ENCODE measurements at regions not wholly inside any gene's neighbourhood (a gene's known extent, or its start where the extent isn't known, plus 50 kb on each side); places are given as distances from the start of the nearest gene placed in this dataset.

- ATAC-seq (no peak), DNase-seq (no peak)
- Mint-ChIP-seq H3K4me1 (peaks cover 0 to 13% (median 0%) of the 10 kb centered on the region in 4 donors), H3K36me3 (no peaks in the 10 kb centered on the region), H3K9me3 (no peaks in the 10 kb centered on the region), H3K4me3 (no peak overlapping the region), H3K27me3 (peaks cover 0 to 22% (median 4%) of the 10 kb centered on the region in 5 donors), H3K27ac (no peak overlapping the region)
- POLR2A ChIA-PET = no interaction called here
Observed at GRCh38 chr3:193827871-193828270, 234.9 kb downstream of the OPA1 start.

DNA sequence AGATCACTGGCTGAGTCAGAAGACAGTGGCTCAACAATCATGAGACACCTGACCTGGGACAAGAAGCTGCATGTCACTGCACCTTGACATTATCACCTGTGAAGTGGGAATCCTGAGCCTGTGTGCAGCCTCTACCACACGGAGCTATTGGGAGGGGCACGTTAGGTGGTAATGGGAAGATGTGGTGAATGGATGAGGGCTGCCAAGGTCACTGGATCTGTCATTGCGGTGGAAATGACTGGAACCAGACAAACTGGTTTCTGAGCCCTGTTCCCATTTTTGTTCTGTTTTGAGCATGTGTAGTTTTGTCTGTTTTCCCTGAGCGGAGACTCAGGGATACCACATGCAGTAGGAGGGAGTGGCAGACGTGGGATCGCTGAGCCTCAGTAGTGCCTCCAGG, 235.5 kb downstream of the OPA1 start:
- Mint-ChIP-seq H3K9me3 (no peaks in the 10 kb centered on the region), H3K4me1 (peaks cover 0 to 13% (median 0%) of the 10 kb centered on the region in 4 donors), H3K36me3 (no peaks in the 10 kb centered on the region), H3K4me3 (no peak overlapping the region), H3K27me3 (peaks cover 0 to 22% (median 5%) of the 10 kb centered on the region in 5 donors), H3K27ac (no peak overlapping the region)
- POLR2A ChIA-PET = no interaction called here
- ATAC-seq (no peak), DNase-seq (no peak)

DNA sequence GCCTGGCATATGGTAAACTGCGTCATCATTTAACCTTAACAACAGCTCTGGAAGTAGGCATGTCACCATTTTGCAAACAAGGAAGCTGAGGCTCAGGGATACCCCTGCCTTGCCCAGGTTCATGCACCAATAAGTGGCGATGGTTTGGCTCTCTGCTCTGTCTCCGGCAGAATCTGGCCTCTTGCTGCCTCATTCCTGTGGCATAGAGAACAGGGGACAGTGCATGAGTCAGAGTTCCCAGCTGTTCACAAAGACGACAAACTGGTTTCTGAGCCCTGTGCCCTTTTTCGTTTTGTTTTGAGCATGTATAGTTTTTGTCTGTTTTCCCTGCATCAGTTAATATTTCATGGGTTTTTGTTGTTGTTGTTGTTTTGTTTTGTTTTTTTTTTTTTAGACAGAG, 236.8 kb downstream of the OPA1 start:
- DNase-seq (no peak), ATAC-seq (no peak)
- H3K4me1 Mint-ChIP-seq = peaks cover 0 to 13% (median 0%) of the 10 kb centered on the region in 4 donors
- POLR2A ChIA-PET = no interaction called here
- no peaks in the 10 kb centered on the region for H3K36me3 Mint-ChIP-seq
- no peak overlapping the region for H3K4me3 Mint-ChIP-seq
- peaks cover 0 to 21% (median 5%) of the 10 kb centered on the region in 5 donors for H3K27me3 Mint-ChIP-seq
- H3K9me3 Mint-ChIP-seq = no peaks in the 10 kb centered on the region
- H3K27ac Mint-ChIP-seq = no peak overlapping the region

GRCh38 chr3:193830791-193831191, 237.8 kb downstream of the OPA1 start:
- H3K27me3 Mint-ChIP-seq = peaks cover 0 to 22% (median 8%) of the 10 kb centered on the region in 5 donors
- H3K9me3 Mint-ChIP-seq = no peaks in the 10 kb centered on the region

GRCh38 chr3:193831495-193832455, 238.8 kb downstream of the OPA1 start:
- H3K4me3 Mint-ChIP-seq = no peak overlapping the region
- peaks cover 0 to 13% (median 0%) of the 10 kb centered on the region in 4 donors for H3K4me1 Mint-ChIP-seq
- POLR2A ChIA-PET = no interaction called here
- ATAC-seq (no peak), DNase-seq (no peak)
- H3K27ac Mint-ChIP-seq = no peak overlapping the region
- peaks cover 0 to 22% (median 8%) of the 10 kb centered on the region in 5 donors for H3K27me3 Mint-ChIP-seq
- H3K9me3 Mint-ChIP-seq = no peaks in the 10 kb centered on the region
- H3K36me3 Mint-ChIP-seq = no peaks in the 10 kb centered on the region

More at GRCh38 chr3:193830791-193831191, 237.8 kb downstream of the OPA1 start:
- no peak for ATAC-seq
- DNase-seq = no peak
- no peak overlapping the region for H3K4me3 Mint-ChIP-seq
- POLR2A ChIA-PET = no interaction called here
- no peak overlapping the region for H3K27ac Mint-ChIP-seq
- H3K36me3 Mint-ChIP-seq = no peaks in the 10 kb centered on the region
- H3K4me1 Mint-ChIP-seq = peaks cover 0 to 13% (median 0%) of the 10 kb centered on the region in 4 donors

- H3K27ac Mint-ChIP-seq = peak overlapping the region in 1 of 10 donors; percentile 57
- no peak for DNase-seq
- H3K4me3 Mint-ChIP-seq = no peak overlapping the region
- H3K9me3 Mint-ChIP-seq = no peaks in the 10 kb centered on the region
- no peak for ATAC-seq
- peaks cover 0 to 13% (median 0%) of the 10 kb centered on the region in 4 donors for H3K4me1 Mint-ChIP-seq
- POLR2A ChIA-PET = no interaction called here
- H3K27me3 Mint-ChIP-seq = peaks cover 0 to 26% (median 4%) of the 10 kb centered on the region in 5 donors
- H3K36me3 Mint-ChIP-seq = no peaks in the 10 kb centered on the region
Observed at GRCh38 chr3:193832833-193833413, 239.9 kb downstream of the OPA1 start.

GRCh38 chr3:193833592-193833991, 240.6 kb downstream of the OPA1 start:
- ATAC-seq (no peak), DNase-seq (no peak)
- Mint-ChIP-seq H3K4me1 (peaks cover 0 to 13% (median 0%) of the 10 kb centered on the region in 4 donors), H3K4me3 (no peak overlapping the region), H3K36me3 (no peaks in the 10 kb centered on the region), H3K27me3 (peaks cover 0 to 26% (median 4%) of the 10 kb centered on the region in 5 donors), H3K9me3 (no peaks in the 10 kb centered on the region), H3K27ac (no peak overlapping the region)
- POLR2A ChIA-PET = no interaction called here

- Mint-ChIP-seq H3K4me3 (no peak overlapping the region), H3K27me3 (peaks cover under 1 to 28% (median 7%) of the 10 kb centered on the region in 5 donors), H3K27ac (no peak overlapping the region), H3K4me1 (peaks cover 0 to 13% (median 0%) of the 10 kb centered on the region in 4 donors), H3K9me3 (peaks cover 0 to 1% (median 0%) of the 10 kb centered on the region in 9 donors), H3K36me3 (no peaks in the 10 kb centered on the region)
- no peak for ATAC-seq
- POLR2A ChIA-PET = no interaction called here
- DNase-seq = no peak
Observed at GRCh38 chr3:193835414-193835813, 242.4 kb downstream of the OPA1 start.

- ATAC-seq = no peak
Observed at GRCh38 chr3:193836511-193836910, 243.5 kb downstream of the OPA1 start.

GRCh38 chr3:193836918-193837317, 243.9 kb downstream of the OPA1 start:
- DNase-seq (no peak), ATAC-seq (no peak)
- H3K27ac Mint-ChIP-seq = no peak overlapping the region
- H3K4me1 Mint-ChIP-seq = peaks cover 0 to 12% (median 0%) of the 10 kb centered on the region in 4 donors
- POLR2A ChIA-PET = no interaction called here
- peaks cover 0 to 1% (median 0%) of the 10 kb centered on the region in 9 donors for H3K9me3 Mint-ChIP-seq
- peaks cover 9 to 37% (median 16%) of the 10 kb centered on the region in 5 donors for H3K27me3 Mint-ChIP-seq
- H3K36me3 Mint-ChIP-seq = no peaks in the 10 kb centered on the region
- no peak overlapping the region for H3K4me3 Mint-ChIP-seq

More at GRCh38 chr3:193836511-193836910, 243.5 kb downstream of the OPA1 start:
- no peak overlapping the region for H3K4me3 Mint-ChIP-seq
- H3K4me1 Mint-ChIP-seq = peaks cover 0 to 11% (median 0%) of the 10 kb centered on the region in 4 donors
- POLR2A ChIA-PET = no interaction called here
- peaks cover 8 to 35% (median 12%) of the 10 kb centered on the region in 5 donors for H3K27me3 Mint-ChIP-seq
- no peak for DNase-seq
- H3K9me3 Mint-ChIP-seq = peaks cover 0 to 1% (median 0%) of the 10 kb centered on the region in 9 donors
- H3K27ac Mint-ChIP-seq = no peak overlapping the region
- no peaks in the 10 kb centered on the region for H3K36me3 Mint-ChIP-seq

DNA sequence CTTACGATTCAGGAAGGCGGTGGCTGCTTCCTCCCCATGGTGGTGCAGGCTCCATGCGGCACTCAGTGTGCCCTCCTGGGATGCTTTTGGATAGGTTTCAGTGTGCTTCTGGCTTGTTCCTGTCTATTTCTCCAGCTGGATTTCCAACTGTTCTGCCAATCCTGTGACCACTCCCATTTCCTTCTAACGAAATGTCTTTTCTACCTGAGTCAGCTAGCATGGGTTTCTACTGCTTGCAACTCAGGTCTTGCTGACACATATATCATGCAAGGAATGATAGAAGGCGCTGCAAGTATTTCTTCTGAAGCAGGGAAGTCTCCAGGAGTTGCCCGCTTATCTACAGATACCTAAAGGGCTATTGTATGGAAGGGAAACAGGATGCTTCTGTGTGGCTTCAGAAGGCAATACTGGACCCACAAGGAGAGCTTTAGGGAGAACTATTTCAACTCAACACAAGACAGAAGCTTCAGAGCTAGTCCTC, 244.4 kb downstream of the OPA1 start:
- Mint-ChIP-seq H3K4me1 (peaks cover 0 to 12% (median under 1%) of the 10 kb centered on the region in 4 donors), H3K27me3 (peaks cover 9 to 37% (median 18%) of the 10 kb centered on the region in 5 donors), H3K4me3 (no peak overlapping the region), H3K36me3 (no peaks in the 10 kb centered on the region), H3K27ac (no peak overlapping the region), H3K9me3 (peaks cover 0 to 1% (median 0%) of the 10 kb centered on the region in 9 donors)
- DNase-seq (no peak), ATAC-seq (no peak)
- POLR2A ChIA-PET = no interaction called here

GRCh38 chr3:193840111-193840641, 247.2 kb downstream of the OPA1 start:
- DNase-seq (no peak), ATAC-seq (no peak)
- Mint-ChIP-seq H3K27ac (no peak overlapping the region), H3K4me1 (peaks cover 0 to 24% (median under 1%) of the 10 kb centered on the region in 4 donors), H3K27me3 (peaks cover 11 to 35% (median 17%) of the 10 kb centered on the region in 5 donors), H3K36me3 (no peaks in the 10 kb centered on the region), H3K9me3 (peaks cover 0 to 1% (median 0%) of the 10 kb centered on the region in 9 donors), H3K4me3 (no peak overlapping the region)
- POLR2A ChIA-PET = no interaction called here

DNA sequence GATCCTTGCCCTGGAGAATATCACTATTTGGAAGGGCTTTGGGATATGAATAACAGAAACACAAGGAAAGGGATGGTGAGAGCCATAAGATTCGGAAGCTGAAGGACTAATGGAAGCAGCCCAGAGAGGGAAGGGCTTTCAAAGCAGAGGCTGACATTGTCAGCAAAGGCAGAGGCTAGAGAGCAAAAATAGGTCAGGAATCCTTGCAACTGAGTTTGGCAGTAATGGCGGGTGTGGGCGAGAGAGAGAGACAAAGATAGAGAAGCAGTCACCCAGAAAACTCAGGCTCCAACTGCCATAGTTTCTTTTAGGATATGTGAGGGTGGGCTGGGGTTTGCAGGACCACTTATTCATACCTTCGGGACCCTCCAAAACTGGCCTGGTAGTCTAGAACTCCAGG, 248.6 kb downstream of the OPA1 start:
- Mint-ChIP-seq H3K27ac (no peak overlapping the region), H3K27me3 (peaks cover 9 to 33% (median 17%) of the 10 kb centered on the region in 5 donors), H3K9me3 (peaks cover 0 to 1% (median 0%) of the 10 kb centered on the region in 9 donors), H3K4me3 (no peak overlapping the region), H3K4me1 (peaks cover 0 to 29% (median under 1%) of the 10 kb centered on the region in 4 donors), H3K36me3 (no peaks in the 10 kb centered on the region)
- no peak for ATAC-seq
- POLR2A ChIA-PET = no interaction called here
- no peak for DNase-seq

All from naive thymus-derived CD8-positive, alpha-beta T cell (primary cell).